ENCODE measurements at regions not wholly inside any gene's neighbourhood (a gene's known extent, or its start where the extent isn't known, plus 50 kb on each side); places are given as distances from the start of the nearest gene placed in this dataset.

- BruUV-seq (replicated peaks) = no TSS peak
- CTCF ChIA-PET = no interaction called here
- no peaks in the 10 kb centered on the region for H3K36me3 ChIP-seq (ENCODE audit: control insufficient read depth, insufficient read depth, low read length)
- H3K27ac ChIP-seq (ENCODE audit: low read length) = no peak overlapping the region
- ATAC-seq (no peak; the same call in 1 of the 2 replicates), DNase-seq (ENCODE audit: low read depth, low spot score) (no peak)
- H3K4me3 ChIP-seq (ENCODE audit: low read depth in 2 of 2, low read length in 2 of 2) = no peak overlapping the region
- POLR2A ChIA-PET = no interaction called here
- intact Hi-C loops (cut with micrococcal nuclease; ENCODE audit: unreplicated experiment) = no loop called here
- TF ChIP-seq, protein P1, sequence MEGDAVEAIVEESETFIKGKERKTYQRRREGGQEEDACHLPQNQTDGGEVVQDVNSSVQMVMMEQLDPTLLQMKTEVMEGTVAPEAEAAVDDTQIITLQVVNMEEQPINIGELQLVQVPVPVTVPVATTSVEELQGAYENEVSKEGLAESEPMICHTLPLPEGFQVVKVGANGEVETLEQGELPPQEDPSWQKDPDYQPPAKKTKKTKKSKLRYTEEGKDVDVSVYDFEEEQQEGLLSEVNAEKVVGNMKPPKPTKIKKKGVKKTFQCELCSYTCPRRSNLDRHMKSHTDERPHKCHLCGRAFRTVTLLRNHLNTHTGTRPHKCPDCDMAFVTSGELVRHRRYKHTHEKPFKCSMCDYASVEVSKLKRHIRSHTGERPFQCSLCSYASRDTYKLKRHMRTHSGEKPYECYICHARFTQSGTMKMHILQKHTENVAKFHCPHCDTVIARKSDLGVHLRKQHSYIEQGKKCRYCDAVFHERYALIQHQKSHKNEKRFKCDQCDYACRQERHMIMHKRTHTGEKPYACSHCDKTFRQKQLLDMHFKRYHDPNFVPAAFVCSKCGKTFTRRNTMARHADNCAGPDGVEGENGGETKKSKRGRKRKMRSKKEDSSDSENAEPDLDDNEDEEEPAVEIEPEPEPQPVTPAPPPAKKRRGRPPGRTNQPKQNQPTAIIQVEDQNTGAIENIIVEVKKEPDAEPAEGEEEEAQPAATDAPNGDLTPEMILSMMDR (IDR thresholded peaks at IDR 0.05) = no peak
- TF ChIP-seq SIN3A (IDR thresholded peaks at IDR 0.05; ENCODE audit: borderline replicate concordance, insufficient read depth, low read depth, low read length) (no peak), TCF7L2 (IDR thresholded peaks at IDR 0.05; ENCODE audit: low read depth, low read length) (no peak), REST (IDR thresholded peaks at IDR 0.05; ENCODE audit: insufficient read depth in 1 of 2, low read depth in 2 of 2, low read length in 1 of 2) (no peak), POLR2AphosphoS5 (IDR thresholded peaks at IDR 0.05; ENCODE audit: low read depth, low read length) (no peak)
- H3K9me3 ChIP-seq (ENCODE audit: control insufficient read depth, insufficient read depth, low read depth, low read length) = no peaks in the 10 kb centered on the region
- in situ Hi-C loops (cut with HindIII; ENCODE audit: low pct_unique_long_range_greater_than_20kb, low sequenced_read_pairs) = no loop called here
- H3K27me3 ChIP-seq (ENCODE audit: control insufficient read depth, insufficient read depth, low read length) = no peaks in the 10 kb centered on the region
- no peaks in the 10 kb centered on the region for H3K4me1 ChIP-seq (ENCODE audit: control insufficient read depth, insufficient read depth, low read length)
Observed at GRCh38 chr7:156577645-156578577, 62.7 kb upstream of the RNF32 start.

DNA sequence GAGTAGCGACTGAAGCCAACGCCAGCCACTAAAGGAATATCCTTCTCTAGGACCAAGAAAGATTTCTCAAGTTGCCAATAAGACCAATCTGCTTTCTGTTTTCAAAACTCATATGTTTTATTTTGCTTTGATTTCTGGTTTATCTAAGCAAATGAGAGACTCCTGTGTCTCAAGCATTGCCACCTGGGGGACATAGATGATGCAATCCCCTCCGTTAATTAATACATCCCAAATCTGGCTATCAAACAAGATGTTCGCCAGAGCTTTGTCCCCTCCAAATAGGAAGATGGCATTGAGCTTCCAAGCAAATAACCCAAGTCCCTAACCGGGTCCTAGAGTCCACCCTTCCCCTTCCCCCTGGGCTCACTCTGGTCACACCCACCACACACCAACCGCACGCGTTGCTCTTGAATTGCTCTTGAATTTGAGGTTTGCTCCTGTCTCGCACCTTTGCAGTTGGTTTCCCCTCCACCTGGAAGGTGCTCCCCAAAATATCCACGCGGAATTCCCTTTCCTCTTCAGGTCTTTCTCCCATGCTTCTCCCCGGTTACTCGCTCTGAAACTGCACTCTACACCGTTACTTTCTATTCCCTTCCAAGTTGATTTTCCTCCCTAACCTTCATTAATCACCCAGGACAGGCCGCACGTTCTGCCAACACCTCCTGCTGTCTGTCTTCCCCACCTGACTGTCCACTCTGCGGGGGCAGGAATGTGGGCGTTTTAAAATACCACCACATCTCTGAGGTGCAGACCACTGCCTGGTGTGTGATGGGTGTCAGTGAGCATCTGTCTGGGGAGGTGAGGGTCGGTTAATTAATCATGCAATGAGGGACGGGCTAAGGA, 64.1 kb upstream of the RNF32 start:
- DNase-seq (ENCODE audit: low read depth, low spot score) (no peak), ATAC-seq (no peak)
- Histone ChIP-seq H3K9me3 (ENCODE audit: control insufficient read depth, insufficient read depth, low read depth, low read length) (no peaks in the 10 kb centered on the region), H3K36me3 (ENCODE audit: control insufficient read depth, insufficient read depth, low read length) (no peaks in the 10 kb centered on the region), H3K27ac (ENCODE audit: low read length) (no peak overlapping the region), H3K4me3 (ENCODE audit: low read depth in 2 of 2, low read length in 2 of 2) (no peak overlapping the region), H3K27me3 (ENCODE audit: control insufficient read depth, insufficient read depth, low read length) (no peaks in the 10 kb centered on the region), H3K4me1 (ENCODE audit: control insufficient read depth, insufficient read depth, low read length) (no peaks in the 10 kb centered on the region)
- TF ChIP-seq, protein P1 (IDR thresholded peaks at IDR 0.05) = no peak
- no peak for TF ChIP-seq REST (IDR thresholded peaks at IDR 0.05; ENCODE audit: insufficient read depth in 1 of 2, low read depth in 2 of 2, low read length in 1 of 2)
- TF ChIP-seq POLR2AphosphoS5 (IDR thresholded peaks at IDR 0.05; ENCODE audit: low read depth, low read length) = no peak
- ChIA-PET POLR2A (no interaction called here), CTCF (no interaction called here)
- no TSS peak for BruUV-seq (replicated peaks)
- in situ Hi-C loops (cut with HindIII; ENCODE audit: low pct_unique_long_range_greater_than_20kb, low sequenced_read_pairs) (no loop called here), intact Hi-C loops (cut with micrococcal nuclease; ENCODE audit: unreplicated experiment) (no loop called here)

Measured in Panc1 (cell line).